ENCODE measurements at regions not wholly inside any gene's neighbourhood (a gene's known extent, or its start where the extent isn't known, plus 50 kb on each side); places are given as distances from the start of the nearest gene placed in this dataset.
"Not testable (repeated sequence)": the region's sequence is repeated elsewhere in the genome, so short reads cannot be mapped to it uniquely, and the experiment has no call there.

DNA sequence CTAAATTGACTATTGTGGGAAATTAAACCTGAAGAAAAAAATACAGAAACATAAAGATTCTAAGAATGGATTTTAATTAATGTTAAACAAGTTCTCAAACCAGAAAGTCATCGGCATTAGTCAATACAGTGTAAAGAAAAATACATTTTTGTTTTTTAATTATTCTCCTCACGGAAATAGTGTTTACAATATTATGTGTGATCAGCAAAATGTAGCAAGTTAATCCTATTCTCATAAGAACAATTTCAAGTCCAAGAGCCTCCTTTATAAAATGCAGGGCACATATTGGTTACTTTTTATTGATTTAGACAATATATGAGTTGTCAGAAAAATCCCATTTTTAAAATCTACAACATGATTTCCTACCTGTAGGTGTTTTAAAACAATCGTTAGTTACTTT lies 158.0 kb upstream of the MGAT4C start:
- Mint-ChIP-seq H3K27me3 (ENCODE audit: unreplicated experiment) (no peaks in the 10 kb centered on the region), H3K4me3 (ENCODE audit: unreplicated experiment) (no peak overlapping the region), H3K36me3 (ENCODE audit: unreplicated experiment) (peaks cover 15% of the 10 kb centered on the region), H3K27ac (ENCODE audit: unreplicated experiment) (no peak overlapping the region), H3K4me1 (ENCODE audit: low read depth, unreplicated experiment) (no peaks in the 10 kb centered on the region), H3K9me3 (ENCODE audit: unreplicated experiment) (no peaks in the 10 kb centered on the region)
- DNase-seq: no peak
- TF ChIP-seq, protein P1, sequence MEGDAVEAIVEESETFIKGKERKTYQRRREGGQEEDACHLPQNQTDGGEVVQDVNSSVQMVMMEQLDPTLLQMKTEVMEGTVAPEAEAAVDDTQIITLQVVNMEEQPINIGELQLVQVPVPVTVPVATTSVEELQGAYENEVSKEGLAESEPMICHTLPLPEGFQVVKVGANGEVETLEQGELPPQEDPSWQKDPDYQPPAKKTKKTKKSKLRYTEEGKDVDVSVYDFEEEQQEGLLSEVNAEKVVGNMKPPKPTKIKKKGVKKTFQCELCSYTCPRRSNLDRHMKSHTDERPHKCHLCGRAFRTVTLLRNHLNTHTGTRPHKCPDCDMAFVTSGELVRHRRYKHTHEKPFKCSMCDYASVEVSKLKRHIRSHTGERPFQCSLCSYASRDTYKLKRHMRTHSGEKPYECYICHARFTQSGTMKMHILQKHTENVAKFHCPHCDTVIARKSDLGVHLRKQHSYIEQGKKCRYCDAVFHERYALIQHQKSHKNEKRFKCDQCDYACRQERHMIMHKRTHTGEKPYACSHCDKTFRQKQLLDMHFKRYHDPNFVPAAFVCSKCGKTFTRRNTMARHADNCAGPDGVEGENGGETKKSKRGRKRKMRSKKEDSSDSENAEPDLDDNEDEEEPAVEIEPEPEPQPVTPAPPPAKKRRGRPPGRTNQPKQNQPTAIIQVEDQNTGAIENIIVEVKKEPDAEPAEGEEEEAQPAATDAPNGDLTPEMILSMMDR (IDR thresholded peaks at IDR 0.05; ENCODE audit: partially characterized antibody, unreplicated experiment): no peak

DNA sequence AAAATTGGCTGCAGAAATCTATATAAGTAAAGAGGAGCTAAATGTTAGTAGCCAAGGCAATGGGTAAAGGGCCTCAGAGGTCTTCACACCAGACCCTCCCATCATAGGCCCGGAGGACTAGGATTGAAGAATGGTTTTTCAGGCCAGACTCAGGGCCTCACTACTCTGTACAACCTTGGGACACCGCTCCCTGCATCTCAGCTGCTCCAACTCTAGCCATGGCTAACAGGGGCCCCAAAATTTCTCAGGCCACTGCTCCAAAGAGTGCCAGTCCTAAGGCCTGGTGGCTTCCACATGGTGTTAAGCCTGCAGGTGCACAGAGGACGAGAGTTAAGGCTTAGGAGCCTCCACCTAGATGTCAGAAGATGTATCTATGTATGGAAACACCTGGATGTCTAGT lies 155.5 kb upstream of the MGAT4C start:
- Mint-ChIP-seq H3K36me3 (ENCODE audit: unreplicated experiment) (peaks cover 15% of the 10 kb centered on the region), H3K27ac (ENCODE audit: unreplicated experiment) (no peak overlapping the region), H3K4me1 (ENCODE audit: low read depth, unreplicated experiment) (no peaks in the 10 kb centered on the region), H3K9me3 (ENCODE audit: unreplicated experiment) (no peaks in the 10 kb centered on the region), H3K4me3 (ENCODE audit: unreplicated experiment) (no peak overlapping the region), H3K27me3 (ENCODE audit: unreplicated experiment) (no peaks in the 10 kb centered on the region)
- TF ChIP-seq, protein P1 (IDR thresholded peaks at IDR 0.05; ENCODE audit: partially characterized antibody, unreplicated experiment): no peak
- no peak for DNase-seq

DNA sequence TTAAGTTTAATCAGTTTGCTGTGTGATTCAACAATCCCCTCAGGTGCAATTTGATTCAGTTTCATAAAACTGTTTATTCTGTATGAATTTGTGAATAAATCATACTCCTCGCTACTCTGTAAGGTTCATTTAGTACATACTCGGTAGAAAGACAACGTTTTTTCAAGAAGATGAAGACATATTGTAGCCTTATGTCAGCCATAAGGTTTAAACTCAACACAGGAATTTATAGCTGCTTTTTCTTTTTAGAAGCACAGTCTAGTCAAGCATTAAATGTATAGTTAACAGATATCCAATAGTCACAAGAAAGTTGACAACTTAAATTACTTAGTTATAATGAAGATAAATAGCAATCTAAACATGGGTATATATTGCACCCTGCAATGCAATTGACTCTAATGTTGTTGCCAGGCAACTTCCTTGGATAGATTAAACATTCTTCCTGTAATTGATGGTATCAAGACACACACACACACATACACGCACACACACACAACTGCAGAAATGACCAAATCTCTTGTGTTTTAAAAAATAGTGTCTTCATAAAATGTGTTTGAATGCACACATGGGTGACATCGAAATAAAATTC lies 151.5 kb upstream of the MGAT4C start:
- Mint-ChIP-seq H3K36me3 (ENCODE audit: unreplicated experiment) (peaks cover 15% of the 10 kb centered on the region), H3K4me1 (ENCODE audit: low read depth, unreplicated experiment) (no peaks in the 10 kb centered on the region), H3K27ac (ENCODE audit: unreplicated experiment) (no peak overlapping the region), H3K9me3 (ENCODE audit: unreplicated experiment) (no peaks in the 10 kb centered on the region), H3K4me3 (ENCODE audit: unreplicated experiment) (no peak overlapping the region), H3K27me3 (ENCODE audit: unreplicated experiment) (no peaks in the 10 kb centered on the region)
- DNase-seq: no peak
- TF ChIP-seq, protein P1 (IDR thresholded peaks at IDR 0.05; ENCODE audit: partially characterized antibody, unreplicated experiment): no peak

DNA sequence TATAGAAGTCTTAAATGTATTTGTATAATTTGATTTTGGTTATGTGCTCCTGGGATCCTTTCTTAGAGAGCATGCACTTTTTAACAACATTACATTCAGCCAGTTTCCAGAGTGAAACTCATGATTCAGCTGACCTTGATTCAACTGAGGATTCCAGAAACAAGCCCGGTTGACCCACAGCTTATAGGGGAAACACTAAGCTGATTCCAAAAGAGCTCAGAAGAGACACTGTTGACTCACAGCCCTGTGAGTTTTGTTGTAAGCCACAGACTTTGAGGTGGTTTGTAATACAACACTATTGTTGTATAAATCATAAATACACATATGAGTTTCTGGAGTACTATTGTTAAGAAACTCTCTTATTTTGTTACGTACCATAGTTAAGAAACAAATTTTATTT lies 133.8 kb upstream of the MGAT4C start:
- Mint-ChIP-seq H3K4me3 (ENCODE audit: unreplicated experiment) (no peak overlapping the region), H3K36me3 (ENCODE audit: unreplicated experiment) (no peaks in the 10 kb centered on the region), H3K27ac (ENCODE audit: unreplicated experiment) (no peak overlapping the region), H3K4me1 (ENCODE audit: low read depth, unreplicated experiment) (no peaks in the 10 kb centered on the region), H3K27me3 (ENCODE audit: unreplicated experiment) (no peaks in the 10 kb centered on the region), H3K9me3 (ENCODE audit: unreplicated experiment) (peaks cover 2% of the 10 kb centered on the region)
- TF ChIP-seq, protein P1 (IDR thresholded peaks at IDR 0.05; ENCODE audit: partially characterized antibody, unreplicated experiment): no peak
- no peak for DNase-seq

DNA sequence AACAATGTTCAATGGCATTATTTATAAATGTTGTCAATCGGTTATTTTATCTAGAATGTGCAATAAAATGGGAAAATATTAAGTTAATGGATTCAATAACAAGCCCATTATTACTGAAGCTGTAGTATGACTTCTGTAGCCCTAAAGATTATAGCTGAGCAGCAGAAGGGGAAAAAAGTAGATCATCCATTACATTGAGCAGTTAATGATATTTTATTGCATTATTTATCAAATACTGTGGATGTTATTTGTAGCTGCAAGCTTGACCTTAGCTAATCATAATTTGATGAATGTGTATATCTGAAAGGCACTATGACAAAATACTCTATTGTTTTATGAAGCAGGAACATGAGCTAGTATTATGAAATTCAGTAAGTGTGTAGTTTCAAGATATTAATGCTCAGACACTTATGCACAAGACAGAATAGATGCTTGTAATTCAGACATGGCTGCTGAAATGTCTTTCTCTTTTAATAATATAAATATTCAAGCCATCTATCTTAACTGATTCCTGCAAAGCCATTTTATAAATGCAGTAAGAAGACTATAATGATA lies 131.5 kb upstream of the MGAT4C start:
- Mint-ChIP-seq H3K27ac (ENCODE audit: unreplicated experiment) (no peak overlapping the region), H3K4me3 (ENCODE audit: unreplicated experiment) (no peak overlapping the region), H3K4me1 (ENCODE audit: low read depth, unreplicated experiment) (peaks cover 11% of the 10 kb centered on the region), H3K36me3 (ENCODE audit: unreplicated experiment) (no peaks in the 10 kb centered on the region), H3K27me3 (ENCODE audit: unreplicated experiment) (no peaks in the 10 kb centered on the region), H3K9me3 (ENCODE audit: unreplicated experiment) (peaks cover 6% of the 10 kb centered on the region)
- no peak for DNase-seq
- TF ChIP-seq, protein P1 (IDR thresholded peaks at IDR 0.05; ENCODE audit: partially characterized antibody, unreplicated experiment): no peak

DNA sequence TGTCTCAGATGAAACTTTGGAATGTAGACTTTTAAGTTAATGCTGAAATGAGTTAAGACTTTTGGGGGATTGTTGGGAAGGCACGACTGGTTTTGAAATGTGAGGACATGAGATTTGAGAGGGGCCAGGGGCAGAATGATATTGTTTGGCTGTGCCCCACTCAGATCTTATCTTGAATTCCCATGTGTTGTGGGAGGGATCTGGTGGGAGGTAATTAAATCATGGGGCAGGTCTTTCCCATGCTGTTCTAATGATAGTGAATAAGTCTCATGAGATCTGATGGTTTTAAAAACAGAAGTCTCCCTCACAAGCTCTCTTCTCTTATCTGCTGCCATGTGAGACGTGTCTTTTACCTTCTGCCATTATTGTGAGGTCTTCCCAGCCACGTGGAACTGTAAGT lies 127.6 kb upstream of the MGAT4C start:
- not testable (repeated sequence) for H3K4me3 Mint-ChIP-seq (ENCODE audit: unreplicated experiment); DNase-seq; H3K27me3 Mint-ChIP-seq (ENCODE audit: unreplicated experiment); H3K27ac Mint-ChIP-seq (ENCODE audit: unreplicated experiment)
- H3K36me3 Mint-ChIP-seq (ENCODE audit: unreplicated experiment): peaks cover 12% of the 10 kb centered on the region
- peaks cover 14% of the 10 kb centered on the region for H3K9me3 Mint-ChIP-seq (ENCODE audit: unreplicated experiment)
- peaks cover 11% of the 10 kb centered on the region for H3K4me1 Mint-ChIP-seq (ENCODE audit: low read depth, unreplicated experiment)

Measured in glutamatergic neuron (in vitro differentiated cells).